Thyroid gland (tissue), 4 donors: ENCODE measurements at regions not wholly inside any gene's neighbourhood (a gene's known extent, or its start where the extent isn't known, plus 50 kb on each side); places are given as distances from the start of the nearest gene placed in this dataset.

Experiments
- CTCF ChIP-seq, 6 experiments: fragments of 200-600 bp in 3 of 6; fragments of 450-650 bp in 3 of 6; sonication (generic) in 3 of 6; IDR thresholded peaks; one replicate each; pipeline ENCODE4 v1.5.1; 2016 to 2019; ENCODE audit warnings: antibody characterized with exemption in 6 of 6, mild to moderate bottlenecking in 2 of 6, inconsistent platforms in 1 of 6, moderate library complexity in 1 of 6
- POLR2A ChIP-seq, 2 donors: fragments of 450-650 bp; IDR thresholded peaks; one replicate each; pipeline ENCODE4 v1.6.1; 2017; ENCODE audit warnings: antibody characterized with exemption in 2 of 2, mild to moderate bottlenecking in 2 of 2, moderate library complexity in 1 of 2

- no peak for TF ChIP-seq CTCF (IDR thresholded peaks at IDR 0.05)
- TF ChIP-seq POLR2A (IDR thresholded peaks at IDR 0.05) = no peak
These were observed 85.1 kb upstream of the C2CD4B start for GRCh38 chr15:62250186-62250585.
